GM18502 (cell line): ENCODE measurements at regions not wholly inside any gene's neighbourhood (a gene's known extent, or its start where the extent isn't known, plus 50 kb on each side); places are given as distances from the start of the nearest gene placed in this dataset.

Experiments used
- ATAC-seq: cut with Tn5 transposase; IDR thresholded peaks from one replicate; pipeline ENCODE4 v1.9.1; 2021; ENCODE audit warnings: mild to moderate bottlenecking; ENCODE audit not compliant: unreplicated experiment, poor library complexity

- no peak for ATAC-seq
Observed at GRCh38 chr10:90975096-90975495, 54.2 kb upstream of the ANKRD1 start.

GRCh38 chr10:90977162-90977854 lies 56.4 kb upstream of the ANKRD1 start:
- ATAC-seq: peak; percentile 82

- ATAC-seq: peak; percentile 14
Observed at GRCh38 chr10:90977855-90978486, 57.1 kb upstream of the ANKRD1 start.

GRCh38 chr10:90982406-90983008 lies 61.6 kb upstream of the ANKRD1 start:
- ATAC-seq: no peak

- ATAC-seq: no peak
Observed at GRCh38 chr10:90983914-90984549, 63.1 kb upstream of the ANKRD1 start.

GRCh38 chr10:90984898-90985297 lies 64.0 kb upstream of the ANKRD1 start:
- no peak for ATAC-seq

- no peak for ATAC-seq
Observed at GRCh38 chr10:90985321-90985933, 64.5 kb upstream of the ANKRD1 start.

GRCh38 chr10:90986136-90986760 lies 65.4 kb upstream of the ANKRD1 start:
- no peak for ATAC-seq

- no peak for ATAC-seq
Observed at GRCh38 chr10:90986870-90987269, 66.0 kb upstream of the ANKRD1 start.

GRCh38 chr10:90987383-90987782 lies 66.5 kb upstream of the ANKRD1 start:
- ATAC-seq: no peak

- no peak for ATAC-seq
Observed at GRCh38 chr10:90988024-90988423, 67.1 kb upstream of the ANKRD1 start.

GRCh38 chr10:90988802-90989201 lies 67.9 kb upstream of the ANKRD1 start:
- no peak for ATAC-seq

- no peak for ATAC-seq
Observed at GRCh38 chr10:90989378-90989777, 68.5 kb upstream of the ANKRD1 start.

- no peak for ATAC-seq
Observed at GRCh38 chr10:90992462-90992861, 71.6 kb upstream of the ANKRD1 start.

- no peak for ATAC-seq
Observed at GRCh38 chr10:90993340-90993739, 72.5 kb upstream of the ANKRD1 start.

- ATAC-seq: no peak
Observed at GRCh38 chr10:90997670-90998069, 76.8 kb upstream of the ANKRD1 start.

GRCh38 chr10:90998733-90999511 lies 78.0 kb upstream of the ANKRD1 start:
- ATAC-seq: peak; percentile 21

- peak; percentile 66 for ATAC-seq
Observed at GRCh38 chr10:90999512-91000172, 78.8 kb upstream of the ANKRD1 start.

- no peak for ATAC-seq
Observed at GRCh38 chr10:91000470-91000869, 79.6 kb upstream of the ANKRD1 start.
